GM19238 (cell line): ENCODE measurements at regions not wholly inside any gene's neighbourhood (a gene's known extent, or its start where the extent isn't known, plus 50 kb on each side); places are given as distances from the start of the nearest gene placed in this dataset.
"Not testable (repeated sequence)": the region's sequence is repeated elsewhere in the genome, so short reads cannot be mapped to it uniquely, and the experiment has no call there.

Source experiments
- DNase-seq: peaks from one replicate; pipeline ENCODE4 v3.0.0; 2011; ENCODE audit warnings: low spot score; ENCODE audit not compliant: insufficient read length

GRCh38 chr6:112401083-112401482 is 54.0 kb downstream of the RFPL4B start:
- no peak for DNase-seq

GRCh38 chr6:112407101-112407590 is 60.0 kb downstream of the RFPL4B start:
- no peak for DNase-seq

- DNase-seq: no peak
Measured at GRCh38 chr6:112408522-112408921, 61.4 kb downstream of the RFPL4B start.

GRCh38 chr6:112409311-112409710 is 62.2 kb downstream of the RFPL4B start:
- no peak for DNase-seq

DNA sequence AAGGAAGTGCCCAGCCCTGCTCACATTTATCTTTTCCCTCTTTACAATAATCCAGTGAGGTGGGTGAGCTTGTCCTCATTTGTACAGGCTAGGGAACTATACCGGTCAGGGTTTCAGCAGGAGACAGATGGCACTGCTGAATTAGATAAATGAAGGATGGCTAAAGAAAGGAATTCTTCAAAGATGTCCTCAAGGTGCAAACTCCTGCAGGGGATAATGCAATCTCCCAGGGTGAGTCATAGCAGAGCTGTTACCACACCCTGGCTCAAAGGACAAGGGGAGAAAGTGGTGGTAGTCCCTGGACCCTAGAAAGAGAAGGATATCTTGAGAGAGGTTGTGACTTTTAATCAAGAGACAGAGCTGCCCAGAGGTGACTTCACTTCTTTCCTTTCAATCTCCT is 66.7 kb downstream of the RFPL4B start:
- no peak for DNase-seq

GRCh38 chr6:112415366-112415765 is 68.2 kb downstream of the RFPL4B start:
- no peak for DNase-seq

DNA sequence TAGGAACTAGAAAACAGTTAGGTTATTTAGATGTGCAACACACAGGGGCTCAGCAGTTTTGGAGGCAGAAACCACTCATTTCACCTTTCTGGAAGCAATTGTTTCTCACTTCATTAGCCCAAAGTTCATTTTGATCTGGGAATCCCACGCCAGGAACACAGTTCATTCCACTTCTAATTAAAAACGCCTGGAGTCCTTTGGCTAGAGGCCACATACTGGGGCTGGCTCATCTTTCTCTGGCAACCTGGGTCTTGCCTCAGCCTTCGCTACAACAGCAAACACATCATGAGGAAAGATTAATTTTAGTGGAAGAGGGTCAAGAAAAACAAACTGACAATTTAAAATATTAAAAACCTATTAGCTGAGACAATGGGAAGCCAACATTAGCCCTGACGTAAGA is 69.7 kb downstream of the RFPL4B start:
- no peak for DNase-seq

DNA sequence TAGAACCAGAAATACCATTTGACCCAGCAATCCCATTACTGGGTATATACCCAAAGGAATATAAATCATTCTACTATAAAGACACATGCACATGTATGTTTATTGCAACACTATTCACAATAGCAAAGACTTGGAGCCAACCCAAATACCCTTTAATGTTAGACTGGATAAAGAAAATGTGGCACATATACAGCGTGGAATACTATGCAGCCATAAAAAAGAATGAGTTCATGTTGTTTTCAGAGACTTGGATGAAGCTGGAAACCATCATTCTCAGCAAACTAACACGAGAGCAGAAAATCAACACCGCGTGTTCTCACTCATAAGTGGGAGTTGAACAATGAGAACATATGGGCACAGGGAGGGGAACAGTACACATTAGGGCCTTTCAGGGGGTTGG is 79.9 kb downstream of the RFPL4B start:
- not testable (repeated sequence) for DNase-seq

DNA sequence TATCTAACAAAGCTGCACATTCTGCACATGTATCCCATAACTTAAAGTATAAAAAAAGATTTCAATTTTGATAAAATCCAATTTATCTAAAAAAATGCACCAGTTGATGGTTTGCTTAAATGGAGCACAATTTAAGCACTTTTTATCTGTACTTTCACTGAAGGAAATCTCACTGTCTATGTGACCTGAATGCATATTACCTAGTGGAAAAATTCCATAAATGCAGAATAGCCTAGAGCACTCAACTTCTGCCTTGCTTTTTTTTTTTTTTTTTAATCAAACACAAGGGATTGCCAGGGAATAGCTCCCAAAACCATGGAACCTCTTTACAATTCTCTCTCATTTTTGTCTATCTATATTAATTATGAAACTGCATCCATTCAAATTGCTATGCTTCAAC is 80.4 kb downstream of the RFPL4B start:
- no peak for DNase-seq

- no peak for DNase-seq
Measured at GRCh38 chr6:112428477-112428876, 81.3 kb downstream of the RFPL4B start.

DNA sequence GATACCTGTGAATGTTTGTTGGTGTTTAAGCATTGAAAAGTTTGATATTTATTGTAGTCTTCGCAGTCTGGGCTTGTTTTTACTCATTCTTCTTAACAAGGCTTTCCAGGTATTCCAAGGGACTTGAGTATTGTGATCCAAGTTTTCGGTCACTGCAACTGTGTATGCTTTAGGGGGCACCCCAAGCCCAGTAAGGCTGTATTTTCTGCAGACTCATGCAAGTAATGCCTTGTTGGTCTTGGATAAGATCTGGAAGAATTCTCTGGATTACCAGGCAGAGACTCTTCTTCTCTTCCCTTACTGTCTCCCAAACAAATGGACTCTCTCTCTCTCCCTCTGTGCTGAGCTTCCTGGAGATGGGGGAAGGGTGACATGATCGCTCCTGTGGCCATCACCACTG is 82.1 kb downstream of the RFPL4B start:
- DNase-seq: no peak

- DNase-seq: no peak
Measured at GRCh38 chr6:112431803-112432202, 84.7 kb downstream of the RFPL4B start.

- no peak for DNase-seq
Measured at GRCh38 chr6:112432853-112433252, 85.7 kb downstream of the RFPL4B start.

- DNase-seq: no peak
Measured at GRCh38 chr6:112433457-112433856, 86.3 kb downstream of the RFPL4B start.

- DNase-seq: no peak
Measured at GRCh38 chr6:112434896-112435435, 87.8 kb downstream of the RFPL4B start.

DNA sequence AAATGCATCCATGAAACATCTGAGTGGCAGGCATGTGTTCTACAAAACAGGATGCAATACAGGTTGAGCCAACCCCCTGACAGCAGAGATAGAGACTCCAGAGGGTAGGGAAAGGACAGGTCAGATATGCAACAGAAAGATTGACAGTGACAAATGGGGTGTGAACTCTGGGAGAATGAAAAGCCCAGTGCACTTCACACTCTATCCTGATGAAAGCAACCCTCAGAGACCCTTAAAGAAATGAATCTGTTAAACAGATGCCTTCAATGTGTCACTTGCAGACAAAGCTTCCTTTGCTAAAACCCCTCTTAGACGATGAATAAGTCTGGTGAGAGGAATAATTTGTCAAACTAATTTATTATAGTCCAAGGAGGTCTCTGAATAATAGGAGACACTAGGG is 89.9 kb downstream of the RFPL4B start:
- DNase-seq: no peak

GRCh38 chr6:112439010-112439409 is 91.9 kb downstream of the RFPL4B start:
- no peak for DNase-seq

DNA sequence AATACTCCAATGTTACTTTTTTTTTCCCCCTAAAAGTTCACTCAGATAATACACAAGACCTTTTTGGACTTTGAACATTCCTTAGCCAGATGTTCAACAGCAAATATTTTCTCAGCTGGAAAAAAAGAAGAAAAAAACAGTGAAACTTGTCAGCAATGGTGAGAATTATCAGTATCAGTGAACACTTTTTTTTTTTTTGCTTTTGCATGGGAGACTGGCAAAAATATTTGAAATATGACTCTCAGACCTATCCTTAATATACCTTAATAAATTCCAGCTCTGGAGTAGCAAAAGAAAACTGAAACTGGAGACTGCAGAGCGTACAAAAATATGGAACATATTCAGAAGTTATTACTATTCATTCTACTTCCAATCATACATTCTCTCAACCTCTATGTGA is 92.3 kb downstream of the RFPL4B start:
- no peak for DNase-seq

DNA sequence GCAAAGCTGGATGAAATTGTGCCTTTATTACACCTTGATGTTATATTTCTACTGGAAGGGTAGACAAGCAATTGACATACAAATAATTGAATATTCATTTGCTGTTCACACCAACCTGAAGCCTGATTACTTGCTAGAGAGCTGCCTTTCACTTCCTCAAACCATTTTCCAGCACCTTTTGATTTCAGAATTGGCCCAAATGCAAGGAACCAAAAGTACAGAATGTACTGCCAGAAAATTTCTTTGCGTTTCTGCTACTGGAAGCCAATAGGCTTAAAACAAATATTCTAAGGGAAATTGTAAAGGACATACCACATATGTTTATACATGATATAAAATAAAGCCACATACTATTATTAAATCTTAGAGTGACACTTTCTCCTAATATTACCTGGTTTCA is 94.5 kb downstream of the RFPL4B start:
- no peak for DNase-seq

DNA sequence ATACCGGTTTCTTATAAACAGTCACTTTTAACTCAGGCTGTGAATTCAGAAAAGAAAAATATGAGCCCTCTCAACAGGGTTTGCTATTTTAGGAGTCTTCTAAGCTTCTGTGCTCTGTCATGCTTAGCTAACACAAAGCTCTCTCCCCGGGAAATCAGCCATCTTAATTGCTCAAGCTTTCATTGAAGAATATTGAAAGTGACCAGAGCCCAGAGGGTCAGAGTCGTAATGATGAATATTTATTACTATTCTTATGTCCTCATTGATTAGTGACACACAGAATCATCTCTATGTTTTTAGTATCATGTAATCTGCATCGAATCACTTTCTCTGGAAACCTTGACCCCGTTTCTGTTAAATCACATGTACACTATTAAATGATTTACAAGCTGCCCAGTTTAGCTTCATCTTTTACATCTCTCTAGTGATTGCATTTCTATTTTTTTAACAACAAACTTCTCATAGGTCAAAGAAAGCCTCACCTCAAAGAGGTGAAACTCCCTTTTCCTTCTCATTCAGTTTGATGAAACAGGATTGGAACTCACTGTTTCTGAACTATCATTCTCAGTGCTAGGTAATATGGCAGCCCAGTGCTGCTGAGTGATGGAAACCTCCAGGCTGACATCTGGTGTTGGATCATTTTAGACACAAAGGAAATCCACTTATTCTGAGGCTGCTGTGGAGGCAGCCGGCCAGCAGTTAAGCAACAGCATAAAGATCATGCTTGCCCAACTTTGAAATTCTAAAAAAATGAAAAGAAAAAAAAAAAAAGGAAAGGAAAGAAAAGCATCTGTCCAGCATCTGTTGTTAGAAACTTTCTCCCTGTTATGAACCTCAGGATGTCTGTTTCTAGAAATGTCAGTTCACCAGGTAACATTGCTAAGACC is 96.3 kb downstream of the RFPL4B start:
- no peak for DNase-seq

DNA sequence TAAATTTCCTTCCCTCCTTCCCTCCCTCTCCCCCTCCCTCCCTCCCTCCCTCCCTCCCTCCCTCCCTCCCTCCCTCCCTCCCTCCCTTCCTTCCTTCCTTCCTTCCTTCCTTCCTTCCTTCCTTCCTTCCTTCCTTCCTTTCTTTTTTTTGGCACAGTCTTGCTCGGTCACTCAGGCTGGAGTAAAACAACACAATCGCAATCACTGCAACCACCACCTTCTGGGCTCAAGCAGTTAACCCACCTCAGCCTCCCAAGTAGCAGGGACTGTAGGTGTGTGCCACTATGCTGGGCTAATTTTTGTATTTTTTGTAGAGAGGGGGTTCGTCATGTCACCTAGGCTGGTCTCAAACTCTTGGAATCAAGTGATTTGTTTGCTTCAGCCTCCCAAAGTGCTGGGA is 101.7 kb downstream of the RFPL4B start:
- not testable (repeated sequence) for DNase-seq

- DNase-seq: no peak
Measured at GRCh38 chr6:112450663-112451062, 103.5 kb downstream of the RFPL4B start.

- no peak for DNase-seq
Measured at GRCh38 chr6:112457886-112458285, 110.8 kb downstream of the RFPL4B start.
